ENCODE measurements at regions not wholly inside any gene's neighbourhood (a gene's known extent, or its start where the extent isn't known, plus 50 kb on each side); places are given as distances from the start of the nearest gene placed in this dataset.

- H3K27me3 ChIP-seq, result no peaks in the 10 kb centered on the region
- ATAC-seq, result no peak
Measured at GRCh38 chr12:127883013-127883412, 384.0 kb upstream of the TMEM132C start.

GRCh38 chr12:127885954-127886750 is 380.8 kb upstream of the TMEM132C start:
- Histone ChIP-seq H3K27ac (no peak overlapping the region), H3K4me3 (no peak overlapping the region), H3K36me3 (no peaks in the 10 kb centered on the region), H3K4me1 (no peaks in the 10 kb centered on the region), H3K27me3 (no peaks in the 10 kb centered on the region), H3K9me3 (no peaks in the 10 kb centered on the region)
- DNase-seq, result no peak
- intact Hi-C loops (cut with DNase I; ENCODE audit: low total_unique reads) (no loop called here), in situ Hi-C loops (cut with MboI; ENCODE audit: low sequenced_read_pairs in 4 of 4) (no loop called here)
- ATAC-seq, result no peak
- TF ChIP-seq POLR2A (IDR thresholded peaks at IDR 0.05), result no peak
- no peak for TF ChIP-seq CTCF (IDR thresholded peaks at IDR 0.05 in 4 of 5, conservative IDR thresholded peaks at IDR 0.05 in 1 of 5)

More at GRCh38 chr12:127883013-127883412, 384.0 kb upstream of the TMEM132C start:
- no peaks in the 10 kb centered on the region for H3K9me3 ChIP-seq
- H3K4me1 ChIP-seq, result no peaks in the 10 kb centered on the region
- no peak for DNase-seq
- no peaks in the 10 kb centered on the region for H3K36me3 ChIP-seq
- no peak for TF ChIP-seq CTCF (IDR thresholded peaks at IDR 0.05 in 4 of 5, conservative IDR thresholded peaks at IDR 0.05 in 1 of 5)
- intact Hi-C loops (cut with DNase I; ENCODE audit: low total_unique reads), result no loop called here
- no peak overlapping the region for H3K27ac ChIP-seq
- no peak overlapping the region for H3K4me3 ChIP-seq
- in situ Hi-C loops (cut with MboI; ENCODE audit: low sequenced_read_pairs in 4 of 4), result no loop called here

DNA sequence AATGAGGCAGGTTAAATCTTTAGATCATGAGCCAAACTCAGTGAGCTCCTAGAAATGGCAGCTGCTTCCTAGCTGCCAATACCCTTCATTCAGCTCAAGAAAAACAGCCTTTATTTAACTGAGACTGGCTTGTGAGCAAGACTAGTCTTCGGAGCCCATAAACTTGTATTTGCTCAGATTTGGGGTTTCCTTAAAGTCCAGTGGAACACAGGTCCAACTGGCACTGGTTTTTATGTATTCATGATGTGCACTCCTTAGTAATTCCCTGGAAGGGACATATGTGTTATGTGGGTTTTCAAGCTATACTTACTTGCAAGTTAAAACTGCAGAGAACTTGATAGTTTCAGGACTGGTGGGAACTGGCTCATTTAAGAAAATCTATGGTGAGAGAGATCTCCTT is 380.1 kb upstream of the TMEM132C start:
- no peaks in the 10 kb centered on the region for H3K9me3 ChIP-seq
- H3K27ac ChIP-seq, result no peak overlapping the region
- H3K27me3 ChIP-seq, result no peaks in the 10 kb centered on the region
- H3K4me1 ChIP-seq, result no peaks in the 10 kb centered on the region
- no peaks in the 10 kb centered on the region for H3K36me3 ChIP-seq
- no peak overlapping the region for H3K4me3 ChIP-seq
- DNase-seq, result no peak
- intact Hi-C loops (cut with DNase I; ENCODE audit: low total_unique reads) (no loop called here), in situ Hi-C loops (cut with MboI; ENCODE audit: low sequenced_read_pairs in 4 of 4) (no loop called here)
- ATAC-seq, result no peak
- no peak for TF ChIP-seq POLR2A (IDR thresholded peaks at IDR 0.05)
- TF ChIP-seq CTCF (IDR thresholded peaks at IDR 0.05 in 4 of 5, conservative IDR thresholded peaks at IDR 0.05 in 1 of 5), result no peak

DNA sequence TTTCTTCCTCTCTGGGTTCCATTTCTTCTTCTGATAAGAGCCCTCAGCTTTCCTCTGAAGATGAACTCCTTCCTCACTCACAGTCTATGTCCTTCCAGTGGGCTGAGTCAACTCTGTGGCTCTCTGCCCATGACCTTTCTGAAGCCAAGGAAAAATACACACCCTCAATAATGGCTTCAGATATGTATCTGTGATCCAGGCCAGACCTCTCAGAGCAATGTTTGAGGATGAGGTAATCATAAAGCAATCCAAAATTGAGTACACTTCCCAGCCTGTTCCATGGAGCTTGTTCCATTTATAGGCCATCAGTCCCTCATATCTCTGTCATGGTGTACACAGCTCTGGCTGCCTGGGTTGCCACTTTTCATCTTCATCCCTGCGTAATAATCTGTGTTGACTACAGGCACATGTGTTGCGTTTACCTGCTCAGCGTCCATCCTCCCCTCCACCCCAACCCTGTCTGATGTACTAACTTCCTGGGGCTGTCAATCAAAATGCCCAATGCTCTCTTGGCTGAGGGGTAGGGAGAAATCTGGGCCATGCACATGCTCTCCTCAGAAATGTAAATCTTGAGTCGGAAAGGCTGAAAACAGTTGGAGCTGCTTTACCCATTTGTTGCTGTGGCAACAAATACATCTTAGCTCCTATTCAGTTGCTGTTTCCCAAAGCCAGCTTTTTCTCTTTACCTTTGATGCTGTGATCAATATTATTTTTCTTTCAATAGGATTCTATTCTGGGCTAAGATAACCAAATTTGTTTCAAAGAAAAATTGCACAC is 377.8 kb upstream of the TMEM132C start:
- peak in 1 of 2 donors; percentile 42 for ATAC-seq
- intact Hi-C loops (cut with DNase I; ENCODE audit: low total_unique reads), result no loop called here
- no peaks in the 10 kb centered on the region for H3K36me3 ChIP-seq
- TF ChIP-seq CTCF (IDR thresholded peaks at IDR 0.05 in 4 of 5, conservative IDR thresholded peaks at IDR 0.05 in 1 of 5) (no peak), POLR2A (IDR thresholded peaks at IDR 0.05) (no peak)
- no peak overlapping the region for H3K27ac ChIP-seq
- H3K27me3 ChIP-seq, result no peaks in the 10 kb centered on the region
- in situ Hi-C loops (cut with MboI; ENCODE audit: low sequenced_read_pairs in 4 of 4), result no loop called here
- H3K4me1 ChIP-seq, result no peaks in the 10 kb centered on the region
- no peaks in the 10 kb centered on the region for H3K9me3 ChIP-seq
- no peak overlapping the region for H3K4me3 ChIP-seq
- no peak for DNase-seq

Measured in gastrocnemius medialis (tissue), 4 donors.